Esophagus squamous epithelium (tissue), 4 donors: ENCODE measurements at regions not wholly inside any gene's neighbourhood (a gene's known extent, or its start where the extent isn't known, plus 50 kb on each side); places are given as distances from the start of the nearest gene placed in this dataset.

ENCODE experiments used
- POLR2A ChIP-seq, 4 donors: fragments of 450-650 bp; IDR thresholded peaks; one replicate each; pipeline ENCODE4 v1.6.1; 2017; ENCODE audit warnings: antibody characterized with exemption in 4 of 4, mild to moderate bottlenecking in 4 of 4, moderate library complexity in 3 of 4
- TF ChIP-seq, protein P1 (sequence below), 6 experiments: fragments of 450-650 bp in 4 of 6; fragments of 200-600 bp in 2 of 6; sonication (generic) in 2 of 6; IDR thresholded peaks; one replicate each; pipeline ENCODE4 v1.5.1; 2016 to 2019; ENCODE audit warnings: antibody characterized with exemption in 6 of 6, mild to moderate bottlenecking in 4 of 6, moderate library complexity in 4 of 6

DNA sequence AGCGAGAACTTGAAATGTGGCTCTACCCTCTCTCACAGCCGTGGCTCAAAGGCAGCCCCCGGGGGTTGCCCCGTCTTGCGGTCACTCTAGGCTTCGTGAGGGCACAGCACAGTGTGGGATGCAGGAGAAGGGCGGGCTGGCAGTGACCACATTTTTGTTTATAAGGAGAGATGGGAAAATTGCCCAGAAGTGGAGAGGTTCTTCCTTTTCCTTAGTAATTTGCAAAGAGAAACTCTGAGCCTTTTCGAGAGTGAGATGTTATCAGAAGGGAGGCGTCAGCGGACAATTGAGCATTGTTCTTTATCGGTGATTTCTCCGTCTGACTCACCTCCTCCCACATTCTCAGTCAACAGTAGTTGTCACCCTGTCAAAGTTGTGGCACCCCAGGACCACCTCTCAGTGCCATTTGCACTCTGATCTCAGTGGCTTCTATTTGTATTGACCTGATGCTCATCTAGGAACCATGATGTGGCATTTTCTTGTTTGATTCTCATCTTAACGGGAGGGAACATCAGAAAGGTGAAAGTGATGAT lies 89.6 kb downstream of the ACAA2 start:
- TF ChIP-seq POLR2A (IDR thresholded peaks at IDR 0.05): no peak
- TF ChIP-seq, protein P1, sequence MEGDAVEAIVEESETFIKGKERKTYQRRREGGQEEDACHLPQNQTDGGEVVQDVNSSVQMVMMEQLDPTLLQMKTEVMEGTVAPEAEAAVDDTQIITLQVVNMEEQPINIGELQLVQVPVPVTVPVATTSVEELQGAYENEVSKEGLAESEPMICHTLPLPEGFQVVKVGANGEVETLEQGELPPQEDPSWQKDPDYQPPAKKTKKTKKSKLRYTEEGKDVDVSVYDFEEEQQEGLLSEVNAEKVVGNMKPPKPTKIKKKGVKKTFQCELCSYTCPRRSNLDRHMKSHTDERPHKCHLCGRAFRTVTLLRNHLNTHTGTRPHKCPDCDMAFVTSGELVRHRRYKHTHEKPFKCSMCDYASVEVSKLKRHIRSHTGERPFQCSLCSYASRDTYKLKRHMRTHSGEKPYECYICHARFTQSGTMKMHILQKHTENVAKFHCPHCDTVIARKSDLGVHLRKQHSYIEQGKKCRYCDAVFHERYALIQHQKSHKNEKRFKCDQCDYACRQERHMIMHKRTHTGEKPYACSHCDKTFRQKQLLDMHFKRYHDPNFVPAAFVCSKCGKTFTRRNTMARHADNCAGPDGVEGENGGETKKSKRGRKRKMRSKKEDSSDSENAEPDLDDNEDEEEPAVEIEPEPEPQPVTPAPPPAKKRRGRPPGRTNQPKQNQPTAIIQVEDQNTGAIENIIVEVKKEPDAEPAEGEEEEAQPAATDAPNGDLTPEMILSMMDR (IDR thresholded peaks at IDR 0.05): no peak
